GM23338 (cell line): ENCODE measurements at regions not wholly inside any gene's neighbourhood (a gene's known extent, or its start where the extent isn't known, plus 50 kb on each side); places are given as distances from the start of the nearest gene placed in this dataset.
"Not testable (repeated sequence)": the region's sequence is repeated elsewhere in the genome, so short reads cannot be mapped to it uniquely, and the experiment has no call there.

Experiments used
- ATAC-seq: fragments of 200-7000 bp; cut with Tn5 transposase; 3 replicates; pipeline ENCODE4 v1.9.1; 2020
- DNase-seq: peaks from one replicate; pipeline ENCODE4 v3.0.0-alpha.2; 2015; ENCODE audit warnings: low spot score
- H2AFZ ChIP-seq: fragments of 200-600 bp; sonication (generic); 2 replicates; pipeline ENCODE4 v1.8.0; 2016; ENCODE audit warnings: antibody characterized with exemption, mild to moderate bottlenecking, moderate library complexity
- H3F3A ChIP-seq: fragments of 200-600 bp; sonication (generic); replicated peaks from 2 replicates; pipeline ENCODE4 v1.8.0; 2017; ENCODE audit warnings: antibody characterized with exemption, mixed run types, low read depth
- H3K27ac ChIP-seq: fragments of 200-600 bp; sonication (generic); 2 replicates; pipeline ENCODE4 v1.6.1; 2016; ENCODE audit warnings: low read depth
- H3K27me3 ChIP-seq: fragments of 200-600 bp; sonication (generic); 2 replicates; pipeline ENCODE4 v1.8.0; 2016; ENCODE audit warnings: mild to moderate bottlenecking, mixed run types, moderate library complexity; ENCODE audit not compliant: insufficient read depth
- H3K36me3 ChIP-seq: fragments of 200-600 bp; sonication (generic); 2 replicates; pipeline ENCODE4 v1.8.0; 2016; ENCODE audit warnings: mild to moderate bottlenecking; ENCODE audit not compliant: insufficient read depth
- H3K4me1 ChIP-seq: fragments of 200-600 bp; sonication (generic); 2 replicates; pipeline ENCODE4 v1.8.0; 2016; ENCODE audit warnings: mild to moderate bottlenecking, moderate library complexity; ENCODE audit not compliant: insufficient read depth
- H3K4me2 ChIP-seq: fragments of 200-600 bp; sonication (generic); 2 replicates; pipeline ENCODE4 v1.7.1; 2017; ENCODE audit warnings: mixed run types
- H3K4me3 ChIP-seq: fragments of 200-600 bp; sonication (generic); 2 replicates; pipeline ENCODE4 v1.6.1; 2016; ENCODE audit warnings: mixed run types
- H3K79me2 ChIP-seq: fragments of 200-600 bp; sonication (generic); replicated peaks from 2 replicates; pipeline ENCODE4 v1.8.0; 2017; ENCODE audit warnings: mild to moderate bottlenecking; ENCODE audit not compliant: insufficient read depth
- H3K9me2 ChIP-seq: fragments of 200-600 bp; sonication (generic); 2 replicates; pipeline ENCODE4 v1.8.0; 2017; ENCODE audit not compliant: insufficient read depth
- H4K20me1 ChIP-seq: fragments of 200-600 bp; sonication (generic); replicated peaks from 2 replicates; pipeline ENCODE4 v1.8.0; 2017; ENCODE audit warnings: mild to moderate bottlenecking; ENCODE audit not compliant: insufficient read depth
- H3K27ac Mint-ChIP-seq: 2 replicates; pipeline ENCODE4 v1.8.0; 2020; ENCODE audit warnings: inconsistent platforms, mild to moderate bottlenecking, moderate library complexity, mixed read lengths
- H3K27me3 Mint-ChIP-seq: 3 replicates; pipeline ENCODE4 v1.8.0; 2022; ENCODE audit warnings: low read depth, mild to moderate bottlenecking, moderate library complexity, mixed read lengths, inconsistent platforms; ENCODE audit not compliant: insufficient read depth, poor library complexity
- H3K36me3 Mint-ChIP-seq: 3 replicates; pipeline ENCODE4 v1.8.0; 2021; ENCODE audit warnings: low read depth, mild to moderate bottlenecking, inconsistent platforms, moderate library complexity, mixed read lengths
- H3K4me1 Mint-ChIP-seq: 3 replicates; pipeline ENCODE4 v1.8.0; 2020; ENCODE audit warnings: mild to moderate bottlenecking, inconsistent platforms, mixed read lengths
- H3K4me3 Mint-ChIP-seq: 3 replicates; pipeline ENCODE4 v1.8.0; 2021; ENCODE audit warnings: moderate library complexity, mild to moderate bottlenecking, inconsistent platforms, mixed read lengths
- H3K9me3 Mint-ChIP-seq: 3 replicates; pipeline ENCODE4 v1.8.0; 2020; ENCODE audit warnings: moderate library complexity, mild to moderate bottlenecking, inconsistent platforms, mixed read lengths
- CTCF ChIP-seq, 2 experiments: fragments of 200-600 bp in 1 of 2; sonication (generic) in 1 of 2; conservative IDR thresholded peaks; 2 replicates each; pipeline versions ENCODE4 v1.5.1 to v1.6.1; 2016 to 2017; ENCODE audit warnings: antibody characterized with exemption in 2 of 2, low read depth in 2 of 2, mild to moderate bottlenecking in 2 of 2, moderate library complexity in 1 of 2
- EZH2 ChIP-seq: fragments of 200-600 bp; sonication (generic); IDR thresholded peaks from one replicate; pipeline ENCODE4 v1.8.0; 2017; ENCODE audit warnings: antibody characterized with exemption, mild to moderate bottlenecking, low read depth; ENCODE audit not compliant: unreplicated experiment
- EZH2phosphoT487 ChIP-seq: fragments of 200-600 bp; sonication (generic); IDR thresholded peaks from one replicate; pipeline ENCODE4 v1.8.1; 2018; ENCODE audit warnings: antibody characterized with exemption; ENCODE audit not compliant: unreplicated experiment
- JUNB ChIP-seq: IDR thresholded peaks from one replicate; pipeline ENCODE4 v1.6.1; 2016; ENCODE audit warnings: antibody characterized with exemption; ENCODE audit not compliant: unreplicated experiment
- POLR2AphosphoS5 ChIP-seq: IDR thresholded peaks from 2 replicates; pipeline ENCODE4 v1.6.1; 2016; ENCODE audit warnings: antibody characterized with exemption, low read depth
- ZNF114 ChIP-seq: fragments of 250-450 bp; sonication (Bioruptor Pico); IDR thresholded peaks from 2 replicates; pipeline ENCODE4 v1.5.0; 2020; ENCODE audit warnings: mild to moderate bottlenecking, moderate library complexity
- ZNF331 ChIP-seq: fragments of 250-450 bp; sonication (Bioruptor Pico); IDR thresholded peaks from 2 replicates; pipeline ENCODE4 v1.5.0; 2020; ENCODE audit warnings: low read depth, mild to moderate bottlenecking, moderate library complexity
- TF ChIP-seq, protein P1 (sequence below): fragments of 250-450 bp; sonication (Bioruptor Pico); IDR thresholded peaks from 2 replicates; pipeline ENCODE4 v1.5.0; 2020; ENCODE audit warnings: mild to moderate bottlenecking, moderate library complexity

DNA sequence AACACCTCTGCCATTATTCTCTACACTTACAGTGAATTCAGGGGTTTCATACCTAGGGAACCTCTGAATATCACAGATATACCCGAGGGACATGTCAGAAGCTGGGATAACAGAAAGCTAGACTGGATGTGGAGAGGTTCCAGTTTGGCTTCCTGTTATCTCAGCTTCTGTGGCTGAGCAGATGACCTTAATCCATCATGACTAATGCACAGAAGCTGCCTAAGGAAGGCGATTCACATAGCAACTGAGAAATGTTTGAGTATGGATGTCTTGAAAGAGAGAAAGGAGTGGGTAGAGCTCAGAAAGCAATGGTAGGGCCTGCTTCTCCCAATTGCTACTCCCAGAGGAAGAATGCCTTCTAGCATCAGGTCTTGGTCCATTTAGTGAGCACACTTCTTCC is 187.6 kb downstream of the RMST start:
- H3K4me3 Mint-ChIP-seq = no peak overlapping the region
- H3K9me2 ChIP-seq = 0 out of 2 replicates have a peak, but pooled peaks cover 2% of the 10 kb centered on the region
- ATAC-seq = no peak
- H3K4me1 ChIP-seq = no peaks in the 10 kb centered on the region
- TF ChIP-seq ZNF114 (CRISPR knock-in tag) (no peak), POLR2AphosphoS5 (no peak), EZH2 (no peak), CTCF (conservative IDR thresholded peaks at IDR 0.05; ENCODE audit: low read depth in 2 of 2) (no peak), JUNB (no peak), ZNF331 (CRISPR knock-in tag) (no peak), EZH2phosphoT487 (no peak)
- TF ChIP-seq, protein P1, sequence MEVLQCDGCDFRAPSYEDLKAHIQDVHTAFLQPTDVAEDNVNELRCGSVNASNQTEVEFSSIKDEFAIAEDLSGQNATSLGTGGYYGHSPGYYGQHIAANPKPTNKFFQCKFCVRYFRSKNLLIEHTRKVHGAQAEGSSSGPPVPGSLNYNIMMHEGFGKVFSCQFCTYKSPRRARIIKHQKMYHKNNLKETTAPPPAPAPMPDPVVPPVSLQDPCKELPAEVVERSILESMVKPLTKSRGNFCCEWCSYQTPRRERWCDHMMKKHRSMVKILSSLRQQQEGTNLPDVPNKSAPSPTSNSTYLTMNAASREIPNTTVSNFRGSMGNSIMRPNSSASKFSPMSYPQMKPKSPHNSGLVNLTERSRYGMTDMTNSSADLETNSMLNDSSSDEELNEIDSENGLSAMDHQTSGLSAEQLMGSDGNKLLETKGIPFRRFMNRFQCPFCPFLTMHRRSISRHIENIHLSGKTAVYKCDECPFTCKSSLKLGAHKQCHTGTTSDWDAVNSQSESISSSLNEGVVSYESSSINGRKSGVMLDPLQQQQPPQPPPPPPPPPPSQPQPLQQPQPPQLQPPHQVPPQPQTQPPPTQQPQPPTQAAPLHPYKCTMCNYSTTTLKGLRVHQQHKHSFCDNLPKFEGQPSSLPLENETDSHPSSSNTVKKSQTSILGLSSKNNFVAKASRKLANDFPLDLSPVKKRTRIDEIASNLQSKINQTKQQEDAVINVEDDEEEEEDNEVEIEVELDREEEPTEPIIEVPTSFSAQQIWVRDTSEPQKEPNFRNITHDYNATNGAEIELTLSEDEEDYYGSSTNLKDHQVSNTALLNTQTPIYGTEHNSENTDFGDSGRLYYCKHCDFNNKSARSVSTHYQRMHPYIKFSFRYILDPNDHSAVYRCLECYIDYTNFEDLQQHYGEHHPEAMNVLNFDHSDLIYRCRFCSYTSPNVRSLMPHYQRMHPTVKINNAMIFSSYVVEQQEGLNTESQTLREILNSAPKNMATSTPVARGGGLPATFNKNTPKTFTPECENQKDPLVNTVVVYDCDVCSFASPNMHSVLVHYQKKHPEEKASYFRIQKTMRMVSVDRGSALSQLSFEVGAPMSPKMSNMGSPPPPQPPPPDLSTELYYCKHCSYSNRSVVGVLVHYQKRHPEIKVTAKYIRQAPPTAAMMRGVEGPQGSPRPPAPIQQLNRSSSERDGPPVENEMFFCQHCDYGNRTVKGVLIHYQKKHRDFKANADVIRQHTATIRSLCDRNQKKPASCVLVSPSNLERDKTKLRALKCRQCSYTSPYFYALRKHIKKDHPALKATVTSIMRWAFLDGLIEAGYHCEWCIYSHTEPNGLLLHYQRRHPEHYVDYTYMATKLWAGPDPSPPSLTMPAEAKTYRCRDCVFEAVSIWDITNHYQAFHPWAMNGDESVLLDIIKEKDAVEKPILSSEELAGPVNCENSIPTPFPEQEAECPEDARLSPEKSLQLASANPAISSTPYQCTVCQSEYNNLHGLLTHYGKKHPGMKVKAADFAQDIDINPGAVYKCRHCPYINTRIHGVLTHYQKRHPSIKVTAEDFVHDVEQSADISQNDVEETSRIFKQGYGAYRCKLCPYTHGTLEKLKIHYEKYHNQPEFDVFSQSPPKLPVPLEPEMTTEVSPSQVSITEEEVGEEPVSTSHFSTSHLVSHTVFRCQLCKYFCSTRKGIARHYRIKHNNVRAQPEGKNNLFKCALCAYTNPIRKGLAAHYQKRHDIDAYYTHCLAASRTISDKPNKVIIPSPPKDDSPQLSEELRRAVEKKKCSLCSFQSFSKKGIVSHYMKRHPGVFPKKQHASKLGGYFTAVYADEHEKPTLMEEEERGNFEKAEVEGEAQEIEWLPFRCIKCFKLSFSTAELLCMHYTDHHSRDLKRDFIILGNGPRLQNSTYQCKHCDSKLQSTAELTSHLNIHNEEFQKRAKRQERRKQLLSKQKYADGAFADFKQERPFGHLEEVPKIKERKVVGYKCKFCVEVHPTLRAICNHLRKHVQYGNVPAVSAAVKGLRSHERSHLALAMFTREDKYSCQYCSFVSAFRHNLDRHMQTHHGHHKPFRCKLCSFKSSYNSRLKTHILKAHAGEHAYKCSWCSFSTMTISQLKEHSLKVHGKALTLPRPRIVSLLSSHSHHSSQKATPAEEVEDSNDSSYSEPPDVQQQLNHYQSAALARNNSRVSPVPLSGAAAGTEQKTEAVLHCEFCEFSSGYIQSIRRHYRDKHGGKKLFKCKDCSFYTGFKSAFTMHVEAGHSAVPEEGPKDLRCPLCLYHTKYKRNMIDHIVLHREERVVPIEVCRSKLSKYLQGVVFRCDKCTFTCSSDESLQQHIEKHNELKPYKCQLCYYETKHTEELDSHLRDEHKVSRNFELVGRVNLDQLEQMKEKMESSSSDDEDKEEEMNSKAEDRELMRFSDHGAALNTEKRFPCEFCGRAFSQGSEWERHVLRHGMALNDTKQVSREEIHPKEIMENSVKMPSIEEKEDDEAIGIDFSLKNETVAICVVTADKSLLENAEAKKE = no peak
- peaks cover 6% of the 10 kb centered on the region; the same call in 1 of the 2 replicates for H3K36me3 ChIP-seq
- no peak for DNase-seq
- no peak overlapping the region for H3K27ac ChIP-seq
- H3K79me2 ChIP-seq = no peaks in the 10 kb centered on the region
- no peak overlapping the region for H2AFZ ChIP-seq
- H4K20me1 ChIP-seq = no peaks in the 10 kb centered on the region
- H3K9me3 Mint-ChIP-seq = peaks cover 21% of the 10 kb centered on the region
- H3K27me3 Mint-ChIP-seq = no peaks in the 10 kb centered on the region
- peaks cover 13% of the 10 kb centered on the region; the same call in 2 of the 3 replicates for H3K36me3 Mint-ChIP-seq
- no peak overlapping the region for H3K27ac Mint-ChIP-seq
- no peak overlapping the region for H3K4me3 ChIP-seq
- H3K4me1 Mint-ChIP-seq = no peaks in the 10 kb centered on the region
- no peak overlapping the region for H3K4me2 ChIP-seq
- H3K27me3 ChIP-seq = no peaks in the 10 kb centered on the region
- H3F3A ChIP-seq = no peaks in the 10 kb centered on the region

DNA sequence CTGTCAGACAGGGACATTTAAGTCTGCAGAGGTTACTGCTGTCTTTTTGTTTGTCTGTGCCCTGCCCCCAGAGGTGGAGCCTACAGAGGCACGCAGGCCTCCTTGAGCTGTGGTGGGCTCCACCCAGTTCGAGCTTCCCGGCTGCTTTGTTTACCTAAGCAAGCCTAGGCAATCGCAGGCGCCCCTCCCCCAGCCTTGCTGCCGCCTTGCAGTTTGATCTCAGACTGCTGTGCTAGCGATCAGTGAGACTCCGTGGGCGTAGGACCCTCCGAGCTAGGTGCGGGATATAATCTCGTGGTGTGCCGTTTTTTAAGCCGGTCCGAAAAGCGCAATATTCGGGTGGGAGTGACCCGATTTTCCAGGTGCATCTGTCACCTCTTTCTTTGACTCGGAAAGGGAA is 193.9 kb downstream of the RMST start:
- H3F3A ChIP-seq, H3K79me2 ChIP-seq, H3K27me3 ChIP-seq, H2AFZ ChIP-seq, H3K4me3 Mint-ChIP-seq, H3K27ac Mint-ChIP-seq, H3K9me2 ChIP-seq, H3K4me3 ChIP-seq, H3K27me3 Mint-ChIP-seq, H3K27ac ChIP-seq, DNase-seq, H3K4me1 Mint-ChIP-seq, H3K36me3 ChIP-seq, H3K4me1 ChIP-seq, ATAC-seq, H3K4me2 ChIP-seq, H4K20me1 ChIP-seq: not testable (repeated sequence)
- peaks cover 17% of the 10 kb centered on the region for H3K36me3 Mint-ChIP-seq
- H3K9me3 Mint-ChIP-seq = peaks cover 24% of the 10 kb centered on the region
